A549 (cell line): ENCODE measurements at regions not wholly inside any gene's neighbourhood (a gene's known extent, or its start where the extent isn't known, plus 50 kb on each side); places are given as distances from the start of the nearest gene placed in this dataset.

Experiments
- ATAC-seq, 2 experiments: fragments of 200-7000 bp in 1 of 2; fragments of >200 bp in 1 of 2; cut with Nextera tagmentation in 1 of 2; cut with Tn5 transposase in 1 of 2; 3 replicates each; pipeline versions ENCODE4 v1.8.0 to v1.9.1; 2018 to 2020; ENCODE audit warnings: mild to moderate bottlenecking in 1 of 2, moderate library complexity in 1 of 2
- CTCF ChIA-PET: fragments of 300-600 bp; sonication (Branson Sonifier 250); formaldehyde crosslinking; extraction: SDS; loops from one replicate; lab custom pipeline; 2021; ENCODE audit warnings: antibody characterized with exemption, inconsistent platforms; lab: Yijun Ruan, JAX
- POLR2A ChIA-PET: fragments of 350-600 bp; formaldehyde crosslinking; extraction: SDS; loops from one replicate; lab custom pipeline; 2021; ENCODE audit warnings: antibody characterized with exemption, inconsistent platforms; lab: Yijun Ruan, JAX
- DNase-seq, 2 experiments: peaks; one replicate each; pipeline versions ENCODE4 v3.0.0 to v3.0.0-alpha.2; 2011 to 2016; ENCODE audit warnings: low read depth in 1 of 2, low spot score in 1 of 2
- FAIRE-seq: peaks from 2 replicates; lab custom pipeline; 2011; peaks lifted over from hg19 to GRCh38; lab: Jason Lieb, UNC
- H3K27ac ChIP-seq, 2 experiments: fragments of >200 bp; sonication (Bioruptor Twin); formaldehyde crosslinking; 3 replicates each; pipeline ENCODE4 v1.5.1; 2016 to 2017
- H3K4me1 ChIP-seq: fragments of >200 bp; sonication (Bioruptor Twin); formaldehyde crosslinking; 3 replicates; pipeline ENCODE4 v1.6.1; 2016
- H3K4me2 ChIP-seq: fragments of >200 bp; sonication (Bioruptor Twin); formaldehyde crosslinking; 3 replicates; pipeline ENCODE4 v1.6.1; 2016
- H3K4me3 ChIP-seq: fragments of >200 bp; sonication (Bioruptor Twin); formaldehyde crosslinking; 3 replicates; pipeline ENCODE4 v1.5.1; 2016
- H3K9me3 ChIP-seq: fragments of >200 bp; sonication (Bioruptor Twin); formaldehyde crosslinking; 3 replicates; pipeline ENCODE4 v1.6.1; 2016
- BHLHE40 ChIP-seq: IDR thresholded peaks from 2 replicates; pipeline ENCODE4 v1.6.1; 2012; ENCODE audit warnings: low read depth, low read length, inconsistent platforms
- CBX2 ChIP-seq: fragments of 200-600 bp; sonication (generic); IDR thresholded peaks from 2 replicates; pipeline ENCODE4 v1.6.1; 2016; ENCODE audit warnings: low read depth, mild to moderate bottlenecking, borderline replicate concordance
- EHF ChIP-seq: fragments of 250-450 bp; sonication (Bioruptor Pico); IDR thresholded peaks from 2 replicates; pipeline ENCODE4 v1.5.0; 2020; ENCODE audit warnings: mild to moderate bottlenecking
- FOSB ChIP-seq: fragments of 250-450 bp; sonication (Bioruptor Pico); IDR thresholded peaks from 2 replicates; pipeline ENCODE4 v1.5.0; 2020; ENCODE audit warnings: mild to moderate bottlenecking, moderate library complexity
- FOSL2 ChIP-seq, 2 experiments: fragments of 450-650 bp in 1 of 2; fragments of >200 bp in 1 of 2; sonication (Bioruptor Twin) in 1 of 2; formaldehyde crosslinking; IDR thresholded peaks; 2 replicates each; pipeline versions ENCODE4 v1.5.0 to v1.6.1; 2016 to 2020; ENCODE audit warnings: mild to moderate bottlenecking in 1 of 2, moderate library complexity in 1 of 2
- FOXS1 ChIP-seq: fragments of 250-450 bp; sonication (Bioruptor Pico); IDR thresholded peaks from 2 replicates; pipeline ENCODE4 v1.5.0; 2020; ENCODE audit warnings: mild to moderate bottlenecking, moderate library complexity
- HDAC2 ChIP-seq: fragments of 200-600 bp; sonication (generic); IDR thresholded peaks from 2 replicates; pipeline ENCODE4 v1.6.1; 2016
- JUNB ChIP-seq: fragments of >200 bp; sonication (Bioruptor Twin); formaldehyde crosslinking; IDR thresholded peaks from 2 replicates; pipeline ENCODE4 v1.6.1; 2016
- MAFK ChIP-seq: fragments of 450-650 bp; IDR thresholded peaks from 2 replicates; pipeline ENCODE4 v1.6.1; 2014; ENCODE audit not compliant: partially characterized antibody
- MAZ ChIP-seq: fragments of 150-350 bp; IDR thresholded peaks from 2 replicates; pipeline ENCODE4 v1.6.1; 2014; ENCODE audit warnings: antibody characterized with exemption, low read depth, low read length, borderline replicate concordance
- MYC ChIP-seq: IDR thresholded peaks from 2 replicates; pipeline ENCODE4 v1.6.1; 2012; ENCODE audit warnings: mild to moderate bottlenecking, inconsistent platforms, low read length, improper control_type of control experiment, borderline replicate concordance
- NFE2L2 ChIP-seq: fragments of 150-350 bp; conservative IDR thresholded peaks from 2 replicates; pipeline ENCODE4 v1.6.1; 2014; ENCODE audit warnings: low read length
- RFX5 ChIP-seq: fragments of 450-650 bp; IDR thresholded peaks from 2 replicates; pipeline ENCODE4 v1.7.1; 2014; ENCODE audit warnings: antibody characterized with exemption, mild to moderate bottlenecking, moderate library complexity
- RNF2 ChIP-seq: fragments of 200-600 bp; sonication (generic); IDR thresholded peaks from 2 replicates; pipeline ENCODE4 v1.6.1; 2016; ENCODE audit warnings: low read depth, mild to moderate bottlenecking, antibody characterized with exemption, moderate library complexity, borderline replicate concordance
- SREBF2 ChIP-seq: fragments of 450-650 bp; IDR thresholded peaks from 2 replicates; pipeline ENCODE4 v1.6.1; 2014; ENCODE audit warnings: mild to moderate bottlenecking, moderate library complexity
- TFCP2L1 ChIP-seq: fragments of 250-450 bp; sonication (Bioruptor Pico); IDR thresholded peaks from 2 replicates; pipeline ENCODE4 v1.5.0; 2021; ENCODE audit warnings: mild to moderate bottlenecking
- ZNF302 ChIP-seq: fragments of 250-450 bp; sonication (Bioruptor Pico); IDR thresholded peaks from 2 replicates; pipeline ENCODE4 v1.9.0; 2021; ENCODE audit warnings: inconsistent platforms, mild to moderate bottlenecking, moderate library complexity
- WGBS: methylation state at CpG from one replicate; pipeline ENCODE4 v1.1.6; 2017; ENCODE audit errors: missing lambda C conversion rate; 5-methylcytosine and 5-hydroxymethylcytosine counted together
- TF ChIP-seq, protein P1 (sequence below): fragments of >200 bp; sonication (Bioruptor Twin); formaldehyde crosslinking; IDR thresholded peaks from 3 replicates; pipeline ENCODE4 v1.6.1; 2016
- TF ChIP-seq, protein P2 (sequence below): fragments of 200-600 bp; sonication (generic); IDR thresholded peaks from 2 replicates; pipeline ENCODE4 v1.6.1; 2016; ENCODE audit warnings: antibody characterized with exemption, mild to moderate bottlenecking, moderate library complexity
- TF ChIP-seq, protein P3 (sequence below): fragments of >200 bp; sonication (Bioruptor Twin); formaldehyde crosslinking; IDR thresholded peaks from 2 replicates; pipeline ENCODE4 v1.6.1; 2016
- TF ChIP-seq, protein P4 (sequence below): IDR thresholded peaks from 2 replicates; pipeline ENCODE4 v1.6.1; 2012
- TF ChIP-seq, protein P5 (sequence below): fragments of 150-350 bp; IDR thresholded peaks from 2 replicates; pipeline ENCODE4 v1.6.1; 2014; ENCODE audit warnings: low read depth, mild to moderate bottlenecking, low read length
- TF ChIP-seq, protein P6 (sequence below): IDR thresholded peaks from 2 replicates; pipeline ENCODE4 v1.6.1; 2012
- TF ChIP-seq, protein P7 (sequence below): fragments of >200 bp; sonication (Bioruptor Twin); formaldehyde crosslinking; IDR thresholded peaks from 3 replicates; pipeline ENCODE4 v1.5.1; 2016

DNA sequence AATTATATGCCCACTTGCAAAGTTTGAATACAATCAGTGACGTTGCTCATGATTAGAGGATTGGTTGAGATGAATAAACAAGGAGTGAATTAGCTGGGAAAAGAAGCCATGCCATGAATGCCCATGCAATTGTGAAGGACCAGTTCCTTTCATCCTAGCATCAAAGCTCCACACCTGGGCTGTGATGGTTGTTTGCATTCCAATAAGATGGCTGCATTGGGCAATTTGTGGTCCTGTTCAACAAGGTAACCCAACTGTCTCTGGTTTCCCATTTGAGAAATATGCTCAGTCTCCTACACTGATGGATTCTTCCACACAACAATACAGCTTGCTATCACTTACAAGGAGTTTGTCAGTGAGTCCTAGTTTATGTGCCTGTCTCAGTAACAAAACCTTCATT, 550.2 kb downstream of the STK39 start:
- TF ChIP-seq, protein P1, sequence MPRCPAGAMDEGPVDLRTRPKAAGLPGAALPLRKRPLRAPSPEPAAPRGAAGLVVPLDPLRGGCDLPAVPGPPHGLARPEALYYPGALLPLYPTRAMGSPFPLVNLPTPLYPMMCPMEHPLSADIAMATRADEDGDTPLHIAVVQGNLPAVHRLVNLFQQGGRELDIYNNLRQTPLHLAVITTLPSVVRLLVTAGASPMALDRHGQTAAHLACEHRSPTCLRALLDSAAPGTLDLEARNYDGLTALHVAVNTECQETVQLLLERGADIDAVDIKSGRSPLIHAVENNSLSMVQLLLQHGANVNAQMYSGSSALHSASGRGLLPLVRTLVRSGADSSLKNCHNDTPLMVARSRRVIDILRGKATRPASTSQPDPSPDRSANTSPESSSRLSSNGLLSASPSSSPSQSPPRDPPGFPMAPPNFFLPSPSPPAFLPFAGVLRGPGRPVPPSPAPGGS, result no peak
- TF ChIP-seq RNF2, result no peak
- no peak for TF ChIP-seq RFX5
- no peak for TF ChIP-seq NFE2L2
- TF ChIP-seq MAFK, result no peak
- no peak for TF ChIP-seq HDAC2
- TF ChIP-seq, protein P2, sequence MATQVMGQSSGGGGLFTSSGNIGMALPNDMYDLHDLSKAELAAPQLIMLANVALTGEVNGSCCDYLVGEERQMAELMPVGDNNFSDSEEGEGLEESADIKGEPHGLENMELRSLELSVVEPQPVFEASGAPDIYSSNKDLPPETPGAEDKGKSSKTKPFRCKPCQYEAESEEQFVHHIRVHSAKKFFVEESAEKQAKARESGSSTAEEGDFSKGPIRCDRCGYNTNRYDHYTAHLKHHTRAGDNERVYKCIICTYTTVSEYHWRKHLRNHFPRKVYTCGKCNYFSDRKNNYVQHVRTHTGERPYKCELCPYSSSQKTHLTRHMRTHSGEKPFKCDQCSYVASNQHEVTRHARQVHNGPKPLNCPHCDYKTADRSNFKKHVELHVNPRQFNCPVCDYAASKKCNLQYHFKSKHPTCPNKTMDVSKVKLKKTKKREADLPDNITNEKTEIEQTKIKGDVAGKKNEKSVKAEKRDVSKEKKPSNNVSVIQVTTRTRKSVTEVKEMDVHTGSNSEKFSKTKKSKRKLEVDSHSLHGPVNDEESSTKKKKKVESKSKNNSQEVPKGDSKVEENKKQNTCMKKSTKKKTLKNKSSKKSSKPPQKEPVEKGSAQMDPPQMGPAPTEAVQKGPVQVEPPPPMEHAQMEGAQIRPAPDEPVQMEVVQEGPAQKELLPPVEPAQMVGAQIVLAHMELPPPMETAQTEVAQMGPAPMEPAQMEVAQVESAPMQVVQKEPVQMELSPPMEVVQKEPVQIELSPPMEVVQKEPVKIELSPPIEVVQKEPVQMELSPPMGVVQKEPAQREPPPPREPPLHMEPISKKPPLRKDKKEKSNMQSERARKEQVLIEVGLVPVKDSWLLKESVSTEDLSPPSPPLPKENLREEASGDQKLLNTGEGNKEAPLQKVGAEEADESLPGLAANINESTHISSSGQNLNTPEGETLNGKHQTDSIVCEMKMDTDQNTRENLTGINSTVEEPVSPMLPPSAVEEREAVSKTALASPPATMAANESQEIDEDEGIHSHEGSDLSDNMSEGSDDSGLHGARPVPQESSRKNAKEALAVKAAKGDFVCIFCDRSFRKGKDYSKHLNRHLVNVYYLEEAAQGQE, result no peak
- no peak for TF ChIP-seq JUNB
- no peak for TF ChIP-seq FOSB (CRISPR knock-in tag)
- TF ChIP-seq, protein P3, sequence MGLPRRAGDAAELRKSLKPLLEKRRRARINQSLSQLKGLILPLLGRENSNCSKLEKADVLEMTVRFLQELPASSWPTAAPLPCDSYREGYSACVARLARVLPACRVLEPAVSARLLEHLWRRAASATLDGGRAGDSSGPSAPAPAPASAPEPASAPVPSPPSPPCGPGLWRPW, result no peak
- no peak for TF ChIP-seq MAZ
- no peak for TF ChIP-seq MYC
- TF ChIP-seq BHLHE40, result no peak
- TF ChIP-seq SREBF2, result no peak
- TF ChIP-seq, protein P4, sequence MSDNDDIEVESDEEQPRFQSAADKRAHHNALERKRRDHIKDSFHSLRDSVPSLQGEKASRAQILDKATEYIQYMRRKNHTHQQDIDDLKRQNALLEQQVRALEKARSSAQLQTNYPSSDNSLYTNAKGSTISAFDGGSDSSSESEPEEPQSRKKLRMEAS, result no peak
- no peak for TF ChIP-seq EHF (CRISPR knock-in tag)
- no peak for TF ChIP-seq TFCP2L1 (CRISPR knock-in tag)
- no peak for TF ChIP-seq CBX2
- no peak for ATAC-seq
- no peak for FAIRE-seq
- no peak overlapping the region for H3K4me2 ChIP-seq
- ChIA-PET CTCF (no interaction called here), POLR2A (no interaction called here)
- H3K9me3 ChIP-seq, result no peaks in the 10 kb centered on the region
- H3K4me1 ChIP-seq, result no peaks in the 10 kb centered on the region
- DNase-seq, result no peak
- no peak overlapping the region for H3K4me3 ChIP-seq
- no peak overlapping the region for H3K27ac ChIP-seq
- 0% methylated on average over 1 of the region's 1 CpG for WGBS

DNA sequence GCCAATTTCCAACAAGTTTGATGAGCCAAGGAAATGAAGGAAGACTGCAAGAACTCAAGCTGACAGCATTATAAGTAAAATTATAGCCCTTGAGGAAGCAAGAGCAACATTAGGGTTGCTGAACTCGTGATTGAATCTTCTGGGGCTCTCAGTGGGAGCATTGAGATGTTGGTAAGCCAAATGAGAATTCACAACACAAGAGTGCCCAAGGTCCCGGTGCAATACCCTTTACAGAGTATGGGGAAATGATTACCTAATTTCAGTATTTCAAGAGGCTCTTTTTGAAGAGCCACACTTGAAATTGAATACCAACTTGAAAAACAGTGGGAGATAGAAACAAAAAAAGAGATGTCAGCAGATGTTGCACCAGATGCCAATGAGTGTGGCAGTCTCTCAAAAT, 554.5 kb downstream of the STK39 start:
- Histone ChIP-seq H3K4me1 (no peaks in the 10 kb centered on the region), H3K4me2 (no peak overlapping the region), H3K4me3 (no peak overlapping the region), H3K27ac (no peak overlapping the region), H3K9me3 (no peaks in the 10 kb centered on the region)
- ChIA-PET POLR2A (no interaction called here), CTCF (interaction anchor here (0.6 kb wide), 1 partner anchor 71 kb away, joined by 4 read pairs; no protein-coding TSS in a partner anchor)
- DNase-seq (no peak), FAIRE-seq (no peak), ATAC-seq (no peak)
- 4% methylated on average over 2 of the region's 2 CpGs for WGBS
- TF ChIP-seq, protein P5, sequence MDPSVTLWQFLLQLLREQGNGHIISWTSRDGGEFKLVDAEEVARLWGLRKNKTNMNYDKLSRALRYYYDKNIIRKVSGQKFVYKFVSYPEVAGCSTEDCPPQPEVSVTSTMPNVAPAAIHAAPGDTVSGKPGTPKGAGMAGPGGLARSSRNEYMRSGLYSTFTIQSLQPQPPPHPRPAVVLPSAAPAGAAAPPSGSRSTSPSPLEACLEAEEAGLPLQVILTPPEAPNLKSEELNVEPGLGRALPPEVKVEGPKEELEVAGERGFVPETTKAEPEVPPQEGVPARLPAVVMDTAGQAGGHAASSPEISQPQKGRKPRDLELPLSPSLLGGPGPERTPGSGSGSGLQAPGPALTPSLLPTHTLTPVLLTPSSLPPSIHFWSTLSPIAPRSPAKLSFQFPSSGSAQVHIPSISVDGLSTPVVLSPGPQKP, result no peak
- TF ChIP-seq FOSL2 (IDR thresholded peaks at IDR 0.05) (no peak), FOSL2 (CRISPR knock-in tag; IDR thresholded peaks at IDR 0.05) (no peak), ZNF302 (CRISPR knock-in tag) (no peak), FOXS1 (CRISPR knock-in tag) (no peak)
- TF ChIP-seq, protein P6, sequence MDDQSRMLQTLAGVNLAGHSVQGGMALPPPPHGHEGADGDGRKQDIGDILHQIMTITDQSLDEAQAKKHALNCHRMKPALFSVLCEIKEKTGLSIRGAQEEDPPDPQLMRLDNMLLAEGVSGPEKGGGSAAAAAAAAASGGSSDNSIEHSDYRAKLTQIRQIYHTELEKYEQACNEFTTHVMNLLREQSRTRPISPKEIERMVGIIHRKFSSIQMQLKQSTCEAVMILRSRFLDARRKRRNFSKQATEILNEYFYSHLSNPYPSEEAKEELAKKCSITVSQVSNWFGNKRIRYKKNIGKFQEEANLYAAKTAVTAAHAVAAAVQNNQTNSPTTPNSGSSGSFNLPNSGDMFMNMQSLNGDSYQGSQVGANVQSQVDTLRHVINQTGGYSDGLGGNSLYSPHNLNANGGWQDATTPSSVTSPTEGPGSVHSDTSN, result no peak
- TF ChIP-seq, protein P7, sequence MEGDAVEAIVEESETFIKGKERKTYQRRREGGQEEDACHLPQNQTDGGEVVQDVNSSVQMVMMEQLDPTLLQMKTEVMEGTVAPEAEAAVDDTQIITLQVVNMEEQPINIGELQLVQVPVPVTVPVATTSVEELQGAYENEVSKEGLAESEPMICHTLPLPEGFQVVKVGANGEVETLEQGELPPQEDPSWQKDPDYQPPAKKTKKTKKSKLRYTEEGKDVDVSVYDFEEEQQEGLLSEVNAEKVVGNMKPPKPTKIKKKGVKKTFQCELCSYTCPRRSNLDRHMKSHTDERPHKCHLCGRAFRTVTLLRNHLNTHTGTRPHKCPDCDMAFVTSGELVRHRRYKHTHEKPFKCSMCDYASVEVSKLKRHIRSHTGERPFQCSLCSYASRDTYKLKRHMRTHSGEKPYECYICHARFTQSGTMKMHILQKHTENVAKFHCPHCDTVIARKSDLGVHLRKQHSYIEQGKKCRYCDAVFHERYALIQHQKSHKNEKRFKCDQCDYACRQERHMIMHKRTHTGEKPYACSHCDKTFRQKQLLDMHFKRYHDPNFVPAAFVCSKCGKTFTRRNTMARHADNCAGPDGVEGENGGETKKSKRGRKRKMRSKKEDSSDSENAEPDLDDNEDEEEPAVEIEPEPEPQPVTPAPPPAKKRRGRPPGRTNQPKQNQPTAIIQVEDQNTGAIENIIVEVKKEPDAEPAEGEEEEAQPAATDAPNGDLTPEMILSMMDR, result no peak
